T-helper 2 cell (primary cell): ENCODE measurements at regions not wholly inside any gene's neighbourhood (a gene's known extent, or its start where the extent isn't known, plus 50 kb on each side); places are given as distances from the start of the nearest gene placed in this dataset.
"Not testable (repeated sequence)": the region's sequence is repeated elsewhere in the genome, so short reads cannot be mapped to it uniquely, and the experiment has no call there.

Experiments used
- DNase-seq, 5 experiments: peaks; one replicate each; pipeline versions ENCODE4 v3.0.0 to v3.0.0-alpha.2; 2012 to 2022

GRCh38 chr18:10319914-10320600, 134.4 kb upstream of the APCDD1 start:
- DNase-seq = no peak

DNA sequence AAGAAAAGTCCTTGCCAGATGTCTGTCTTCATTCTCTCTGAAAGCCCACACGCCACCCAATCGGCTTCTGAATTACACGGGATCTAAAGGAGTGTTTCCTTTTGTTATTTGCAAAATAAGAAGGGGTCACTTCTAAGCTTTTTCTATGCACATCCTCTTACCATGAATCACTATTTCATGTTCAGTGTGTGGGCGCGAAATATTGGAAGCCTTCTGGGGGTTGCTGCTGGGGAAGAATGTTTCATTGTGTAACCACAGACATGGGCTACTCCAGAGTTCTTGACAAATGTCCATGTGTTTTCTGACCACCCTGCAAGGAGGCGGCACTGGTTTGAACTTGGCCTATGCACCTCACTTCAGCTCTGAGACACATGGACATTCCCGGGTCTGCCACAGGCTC, 133.6 kb upstream of the APCDD1 start:
- no peak for DNase-seq

GRCh38 chr18:10321576-10321975, 132.9 kb upstream of the APCDD1 start:
- no peak for DNase-seq

DNA sequence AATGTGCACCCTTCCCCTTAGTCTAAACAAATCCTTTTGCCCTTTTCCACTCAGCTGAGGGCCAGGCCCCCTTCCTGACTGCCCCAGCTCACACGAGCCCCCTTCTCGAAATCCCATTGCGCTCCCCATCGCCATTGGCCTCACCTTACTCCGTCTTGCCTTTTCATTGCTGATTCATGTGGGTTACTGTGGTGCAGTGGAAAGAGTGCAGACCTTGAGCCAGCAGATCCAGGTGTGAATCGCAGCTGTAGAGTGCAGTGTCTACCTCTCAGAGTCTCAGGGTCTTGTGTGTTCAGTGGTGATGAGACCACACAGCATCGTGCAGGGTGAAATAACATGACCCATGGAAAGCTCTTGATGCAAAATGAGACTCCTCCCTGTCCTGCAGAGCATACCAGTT, 132.4 kb upstream of the APCDD1 start:
- DNase-seq = no peak

DNA sequence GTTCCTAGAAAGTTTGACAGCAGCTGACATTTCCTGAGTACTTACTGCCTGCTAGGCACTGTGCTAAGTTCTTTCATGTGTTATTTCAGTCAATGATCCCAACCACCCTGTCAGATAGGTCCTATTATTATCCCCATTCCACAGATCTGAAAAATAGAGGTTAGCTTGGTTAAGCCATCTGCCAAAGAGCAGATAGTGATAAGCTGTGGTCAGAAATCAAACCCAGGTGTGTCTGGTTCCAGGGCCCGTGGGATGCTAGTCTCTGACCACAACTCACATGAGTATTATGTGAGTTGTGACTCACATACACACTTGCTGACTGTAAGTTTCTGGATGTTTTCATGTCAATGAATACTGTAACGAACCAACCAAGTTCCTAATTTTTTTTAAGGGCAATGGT, 132.0 kb upstream of the APCDD1 start:
- DNase-seq = peak in 1 of 5 experiments; percentile 5

- DNase-seq = no peak
These were observed 125.3 kb upstream of the APCDD1 start for GRCh38 chr18:10329101-10329500.

- no peak for DNase-seq
These were observed 124.0 kb upstream of the APCDD1 start for GRCh38 chr18:10330428-10330827.

- DNase-seq = no peak
These were observed 122.0 kb upstream of the APCDD1 start for GRCh38 chr18:10332452-10332851.

GRCh38 chr18:10336749-10337350, 117.6 kb upstream of the APCDD1 start:
- DNase-seq = no peak

- no peak for DNase-seq
These were observed 113.6 kb upstream of the APCDD1 start for GRCh38 chr18:10340821-10341220.

- DNase-seq = no peak
These were observed 110.7 kb upstream of the APCDD1 start for GRCh38 chr18:10343778-10344177.

GRCh38 chr18:10346749-10347415, 107.6 kb upstream of the APCDD1 start:
- DNase-seq = no peak

- no peak for DNase-seq
These were observed 104.9 kb upstream of the APCDD1 start for GRCh38 chr18:10349561-10349960.

GRCh38 chr18:10350661-10351060, 103.8 kb upstream of the APCDD1 start:
- no peak for DNase-seq

GRCh38 chr18:10351219-10351818, 103.1 kb upstream of the APCDD1 start:
- DNase-seq = no peak

- DNase-seq = no peak
These were observed 102.6 kb upstream of the APCDD1 start for GRCh38 chr18:10351858-10352257.

DNA sequence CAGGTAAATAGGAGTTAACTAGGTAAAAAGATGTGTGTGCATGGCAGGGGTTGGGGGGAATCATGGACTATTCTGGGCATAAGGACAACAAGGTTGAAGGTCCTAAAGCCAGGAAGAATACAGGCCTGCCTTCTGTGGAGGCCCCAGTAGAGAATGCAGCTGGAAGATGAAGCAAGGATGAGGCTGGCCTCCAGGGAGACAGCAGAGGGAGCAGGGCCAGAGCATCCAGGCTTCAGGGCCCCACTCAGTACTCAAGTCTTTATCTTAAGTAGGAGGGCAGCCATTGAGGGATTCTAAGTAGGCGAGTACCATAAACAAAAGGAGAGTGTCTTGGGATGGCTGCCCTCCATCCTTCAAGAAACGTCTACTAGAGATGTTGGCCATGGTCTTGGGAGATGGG, 101.8 kb upstream of the APCDD1 start:
- no peak for DNase-seq

DNA sequence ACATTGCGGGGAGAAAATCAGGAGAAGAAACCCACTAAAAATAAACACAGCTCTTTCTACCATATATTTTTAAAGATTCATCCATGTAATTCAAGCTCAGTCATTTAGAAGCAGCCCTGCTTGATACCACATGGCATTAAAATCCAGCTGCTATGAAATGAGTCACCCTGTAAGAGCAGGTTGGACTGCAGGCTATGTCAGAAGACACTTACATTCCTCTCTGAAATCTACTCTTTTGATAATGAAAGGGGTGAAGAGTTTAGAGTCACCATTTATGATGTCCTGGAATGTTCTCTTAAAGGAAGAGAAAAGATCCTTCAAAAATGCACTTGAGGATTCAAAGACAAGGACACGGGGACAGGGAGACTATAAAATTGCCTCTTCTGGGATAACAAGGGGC, 100.6 kb upstream of the APCDD1 start:
- no peak for DNase-seq

- DNase-seq = no peak
These were observed 100.1 kb upstream of the APCDD1 start for GRCh38 chr18:10354241-10354811.

GRCh38 chr18:10354890-10355289, 99.5 kb upstream of the APCDD1 start:
- DNase-seq = no peak

DNA sequence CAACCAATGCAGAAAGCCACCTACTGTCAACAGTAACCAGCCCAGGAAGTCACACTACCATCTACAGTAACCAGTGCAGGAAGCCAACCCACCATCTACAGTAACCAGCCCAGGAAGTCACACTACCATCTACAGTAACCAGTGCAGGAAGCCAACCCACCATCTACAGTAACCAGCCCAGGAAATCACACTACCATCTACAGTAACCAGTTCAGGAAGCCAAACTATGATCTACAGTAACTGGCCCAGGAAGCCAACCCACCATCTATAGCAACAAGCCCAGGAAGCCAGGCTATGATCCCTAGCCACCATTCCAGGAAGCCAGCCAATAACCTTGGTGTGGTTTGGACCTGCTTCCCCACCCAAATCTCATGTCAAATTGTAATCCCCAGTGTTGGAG, 97.4 kb upstream of the APCDD1 start:
- DNase-seq = not testable (repeated sequence)

DNA sequence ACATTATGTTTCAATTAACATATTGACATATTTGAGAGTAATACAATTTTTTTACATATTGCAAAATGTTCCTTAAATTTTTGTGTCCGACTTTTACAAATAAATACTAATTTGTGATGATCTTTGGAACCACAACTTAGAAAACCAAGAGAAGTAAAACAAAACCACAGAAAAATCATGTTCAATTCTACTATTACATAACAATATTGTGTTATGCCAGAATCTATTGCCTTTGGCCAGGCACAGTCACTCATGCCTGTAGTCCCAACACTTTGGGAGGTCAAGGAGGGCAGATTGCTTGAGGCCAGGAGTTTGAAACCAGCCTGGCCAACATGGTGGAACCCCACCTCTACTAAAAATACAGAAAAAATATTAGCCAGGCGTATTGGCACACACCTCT, 92.8 kb upstream of the APCDD1 start:
- no peak for DNase-seq

- no peak for DNase-seq
These were observed 89.4 kb upstream of the APCDD1 start for GRCh38 chr18:10365021-10365500.
